GM23338 (cell line): ENCODE measurements at regions not wholly inside any gene's neighbourhood (a gene's known extent, or its start where the extent isn't known, plus 50 kb on each side); places are given as distances from the start of the nearest gene placed in this dataset.

Experiments
- ATAC-seq: fragments of 200-7000 bp; cut with Tn5 transposase; 3 replicates; pipeline ENCODE4 v1.9.1; 2020
- DNase-seq: peaks from one replicate; pipeline ENCODE4 v3.0.0-alpha.2; 2015; ENCODE audit warnings: low spot score
- H2AFZ ChIP-seq: fragments of 200-600 bp; sonication (generic); 2 replicates; pipeline ENCODE4 v1.8.0; 2016; ENCODE audit warnings: antibody characterized with exemption, mild to moderate bottlenecking, moderate library complexity
- H3F3A ChIP-seq: fragments of 200-600 bp; sonication (generic); replicated peaks from 2 replicates; pipeline ENCODE4 v1.8.0; 2017; ENCODE audit warnings: antibody characterized with exemption, mixed run types, low read depth
- H3K27ac ChIP-seq: fragments of 200-600 bp; sonication (generic); 2 replicates; pipeline ENCODE4 v1.6.1; 2016; ENCODE audit warnings: low read depth
- H3K27me3 ChIP-seq: fragments of 200-600 bp; sonication (generic); 2 replicates; pipeline ENCODE4 v1.8.0; 2016; ENCODE audit warnings: mild to moderate bottlenecking, mixed run types, moderate library complexity; ENCODE audit not compliant: insufficient read depth
- H3K36me3 ChIP-seq: fragments of 200-600 bp; sonication (generic); 2 replicates; pipeline ENCODE4 v1.8.0; 2016; ENCODE audit warnings: mild to moderate bottlenecking; ENCODE audit not compliant: insufficient read depth
- H3K4me1 ChIP-seq: fragments of 200-600 bp; sonication (generic); 2 replicates; pipeline ENCODE4 v1.8.0; 2016; ENCODE audit warnings: mild to moderate bottlenecking, moderate library complexity; ENCODE audit not compliant: insufficient read depth
- H3K4me2 ChIP-seq: fragments of 200-600 bp; sonication (generic); 2 replicates; pipeline ENCODE4 v1.7.1; 2017; ENCODE audit warnings: mixed run types
- H3K4me3 ChIP-seq: fragments of 200-600 bp; sonication (generic); 2 replicates; pipeline ENCODE4 v1.6.1; 2016; ENCODE audit warnings: mixed run types
- H3K79me2 ChIP-seq: fragments of 200-600 bp; sonication (generic); replicated peaks from 2 replicates; pipeline ENCODE4 v1.8.0; 2017; ENCODE audit warnings: mild to moderate bottlenecking; ENCODE audit not compliant: insufficient read depth
- H3K9me2 ChIP-seq: fragments of 200-600 bp; sonication (generic); 2 replicates; pipeline ENCODE4 v1.8.0; 2017; ENCODE audit not compliant: insufficient read depth
- H4K20me1 ChIP-seq: fragments of 200-600 bp; sonication (generic); replicated peaks from 2 replicates; pipeline ENCODE4 v1.8.0; 2017; ENCODE audit warnings: mild to moderate bottlenecking; ENCODE audit not compliant: insufficient read depth
- H3K27ac Mint-ChIP-seq: 2 replicates; pipeline ENCODE4 v1.8.0; 2020; ENCODE audit warnings: inconsistent platforms, mild to moderate bottlenecking, moderate library complexity, mixed read lengths
- H3K27me3 Mint-ChIP-seq: 3 replicates; pipeline ENCODE4 v1.8.0; 2022; ENCODE audit warnings: low read depth, mild to moderate bottlenecking, moderate library complexity, mixed read lengths, inconsistent platforms; ENCODE audit not compliant: insufficient read depth, poor library complexity
- H3K36me3 Mint-ChIP-seq: 3 replicates; pipeline ENCODE4 v1.8.0; 2021; ENCODE audit warnings: low read depth, mild to moderate bottlenecking, inconsistent platforms, moderate library complexity, mixed read lengths
- H3K4me1 Mint-ChIP-seq: 3 replicates; pipeline ENCODE4 v1.8.0; 2020; ENCODE audit warnings: mild to moderate bottlenecking, inconsistent platforms, mixed read lengths
- H3K4me3 Mint-ChIP-seq: 3 replicates; pipeline ENCODE4 v1.8.0; 2021; ENCODE audit warnings: moderate library complexity, mild to moderate bottlenecking, inconsistent platforms, mixed read lengths
- H3K9me3 Mint-ChIP-seq: 3 replicates; pipeline ENCODE4 v1.8.0; 2020; ENCODE audit warnings: moderate library complexity, mild to moderate bottlenecking, inconsistent platforms, mixed read lengths
- CREB1 ChIP-seq: fragments of 250-450 bp; sonication (Bioruptor Pico); IDR thresholded peaks from 2 replicates; pipeline ENCODE4 v1.5.0; 2020; ENCODE audit warnings: low read depth, mild to moderate bottlenecking, moderate library complexity
- CTCF ChIP-seq, 2 experiments: fragments of 200-600 bp in 1 of 2; sonication (generic) in 1 of 2; conservative IDR thresholded peaks; 2 replicates each; pipeline versions ENCODE4 v1.5.1 to v1.6.1; 2016 to 2017; ENCODE audit warnings: antibody characterized with exemption in 2 of 2, low read depth in 2 of 2, mild to moderate bottlenecking in 2 of 2, moderate library complexity in 1 of 2
- ETS1 ChIP-seq: IDR thresholded peaks from 2 replicates; pipeline ENCODE4 v1.6.1; 2016; ENCODE audit warnings: antibody characterized with exemption
- EZH2 ChIP-seq: fragments of 200-600 bp; sonication (generic); IDR thresholded peaks from one replicate; pipeline ENCODE4 v1.8.0; 2017; ENCODE audit warnings: antibody characterized with exemption, mild to moderate bottlenecking, low read depth; ENCODE audit not compliant: unreplicated experiment
- EZH2phosphoT487 ChIP-seq: fragments of 200-600 bp; sonication (generic); IDR thresholded peaks from one replicate; pipeline ENCODE4 v1.8.1; 2018; ENCODE audit warnings: antibody characterized with exemption; ENCODE audit not compliant: unreplicated experiment
- JUNB ChIP-seq: IDR thresholded peaks from one replicate; pipeline ENCODE4 v1.6.1; 2016; ENCODE audit warnings: antibody characterized with exemption; ENCODE audit not compliant: unreplicated experiment
- NANOG ChIP-seq: IDR thresholded peaks from 2 replicates; pipeline ENCODE4 v1.6.1; 2016; ENCODE audit warnings: antibody characterized with exemption, borderline replicate concordance
- POLR2AphosphoS5 ChIP-seq: IDR thresholded peaks from 2 replicates; pipeline ENCODE4 v1.6.1; 2016; ENCODE audit warnings: antibody characterized with exemption, low read depth
- REST ChIP-seq: IDR thresholded peaks from one replicate; pipeline ENCODE4 v1.6.1; 2018; ENCODE audit warnings: antibody characterized with exemption; ENCODE audit not compliant: unreplicated experiment
- STAT1 ChIP-seq: IDR thresholded peaks from one replicate; pipeline ENCODE4 v1.6.1; 2016; ENCODE audit warnings: antibody characterized with exemption; ENCODE audit not compliant: unreplicated experiment
- ZNF114 ChIP-seq: fragments of 250-450 bp; sonication (Bioruptor Pico); IDR thresholded peaks from 2 replicates; pipeline ENCODE4 v1.5.0; 2020; ENCODE audit warnings: mild to moderate bottlenecking, moderate library complexity
- ZNF331 ChIP-seq: fragments of 250-450 bp; sonication (Bioruptor Pico); IDR thresholded peaks from 2 replicates; pipeline ENCODE4 v1.5.0; 2020; ENCODE audit warnings: low read depth, mild to moderate bottlenecking, moderate library complexity
- TF ChIP-seq, protein P1 (sequence below): fragments of 250-450 bp; sonication (Bioruptor Pico); IDR thresholded peaks from 2 replicates; pipeline ENCODE4 v1.5.0; 2020; ENCODE audit warnings: mild to moderate bottlenecking, moderate library complexity

- no peaks in the 10 kb centered on the region for H3K27me3 Mint-ChIP-seq
- ATAC-seq, result no peak
- no peaks in the 10 kb centered on the region for H3K79me2 ChIP-seq
- peaks cover 31% of the 10 kb centered on the region for H3K9me3 Mint-ChIP-seq
- H3F3A ChIP-seq, result no peaks in the 10 kb centered on the region
- no peaks in the 10 kb centered on the region for H3K4me1 ChIP-seq
- H2AFZ ChIP-seq, result no peak overlapping the region
- no peak for DNase-seq
- no peak overlapping the region for H3K27ac ChIP-seq
- H3K4me2 ChIP-seq, result no peak overlapping the region
- H3K27ac Mint-ChIP-seq, result no peak overlapping the region
- no peaks in the 10 kb centered on the region for H3K9me2 ChIP-seq
- H3K4me3 Mint-ChIP-seq, result no peak overlapping the region
- H3K27me3 ChIP-seq, result no peaks in the 10 kb centered on the region
- H3K36me3 ChIP-seq, result peaks cover 9% of the 10 kb centered on the region
- no peak overlapping the region for H3K4me3 ChIP-seq
- no peaks in the 10 kb centered on the region for H3K4me1 Mint-ChIP-seq
- TF ChIP-seq JUNB (no peak), ZNF114 (CRISPR knock-in tag) (no peak), ETS1 (no peak), EZH2 (no peak), REST (no peak), CTCF (conservative IDR thresholded peaks at IDR 0.05; ENCODE audit: low read depth in 2 of 2) (no peak), EZH2phosphoT487 (no peak), ZNF331 (CRISPR knock-in tag) (no peak), NANOG (no peak), STAT1 (no peak), POLR2AphosphoS5 (no peak), CREB1 (CRISPR knock-in tag) (no peak)
- TF ChIP-seq, protein P1, sequence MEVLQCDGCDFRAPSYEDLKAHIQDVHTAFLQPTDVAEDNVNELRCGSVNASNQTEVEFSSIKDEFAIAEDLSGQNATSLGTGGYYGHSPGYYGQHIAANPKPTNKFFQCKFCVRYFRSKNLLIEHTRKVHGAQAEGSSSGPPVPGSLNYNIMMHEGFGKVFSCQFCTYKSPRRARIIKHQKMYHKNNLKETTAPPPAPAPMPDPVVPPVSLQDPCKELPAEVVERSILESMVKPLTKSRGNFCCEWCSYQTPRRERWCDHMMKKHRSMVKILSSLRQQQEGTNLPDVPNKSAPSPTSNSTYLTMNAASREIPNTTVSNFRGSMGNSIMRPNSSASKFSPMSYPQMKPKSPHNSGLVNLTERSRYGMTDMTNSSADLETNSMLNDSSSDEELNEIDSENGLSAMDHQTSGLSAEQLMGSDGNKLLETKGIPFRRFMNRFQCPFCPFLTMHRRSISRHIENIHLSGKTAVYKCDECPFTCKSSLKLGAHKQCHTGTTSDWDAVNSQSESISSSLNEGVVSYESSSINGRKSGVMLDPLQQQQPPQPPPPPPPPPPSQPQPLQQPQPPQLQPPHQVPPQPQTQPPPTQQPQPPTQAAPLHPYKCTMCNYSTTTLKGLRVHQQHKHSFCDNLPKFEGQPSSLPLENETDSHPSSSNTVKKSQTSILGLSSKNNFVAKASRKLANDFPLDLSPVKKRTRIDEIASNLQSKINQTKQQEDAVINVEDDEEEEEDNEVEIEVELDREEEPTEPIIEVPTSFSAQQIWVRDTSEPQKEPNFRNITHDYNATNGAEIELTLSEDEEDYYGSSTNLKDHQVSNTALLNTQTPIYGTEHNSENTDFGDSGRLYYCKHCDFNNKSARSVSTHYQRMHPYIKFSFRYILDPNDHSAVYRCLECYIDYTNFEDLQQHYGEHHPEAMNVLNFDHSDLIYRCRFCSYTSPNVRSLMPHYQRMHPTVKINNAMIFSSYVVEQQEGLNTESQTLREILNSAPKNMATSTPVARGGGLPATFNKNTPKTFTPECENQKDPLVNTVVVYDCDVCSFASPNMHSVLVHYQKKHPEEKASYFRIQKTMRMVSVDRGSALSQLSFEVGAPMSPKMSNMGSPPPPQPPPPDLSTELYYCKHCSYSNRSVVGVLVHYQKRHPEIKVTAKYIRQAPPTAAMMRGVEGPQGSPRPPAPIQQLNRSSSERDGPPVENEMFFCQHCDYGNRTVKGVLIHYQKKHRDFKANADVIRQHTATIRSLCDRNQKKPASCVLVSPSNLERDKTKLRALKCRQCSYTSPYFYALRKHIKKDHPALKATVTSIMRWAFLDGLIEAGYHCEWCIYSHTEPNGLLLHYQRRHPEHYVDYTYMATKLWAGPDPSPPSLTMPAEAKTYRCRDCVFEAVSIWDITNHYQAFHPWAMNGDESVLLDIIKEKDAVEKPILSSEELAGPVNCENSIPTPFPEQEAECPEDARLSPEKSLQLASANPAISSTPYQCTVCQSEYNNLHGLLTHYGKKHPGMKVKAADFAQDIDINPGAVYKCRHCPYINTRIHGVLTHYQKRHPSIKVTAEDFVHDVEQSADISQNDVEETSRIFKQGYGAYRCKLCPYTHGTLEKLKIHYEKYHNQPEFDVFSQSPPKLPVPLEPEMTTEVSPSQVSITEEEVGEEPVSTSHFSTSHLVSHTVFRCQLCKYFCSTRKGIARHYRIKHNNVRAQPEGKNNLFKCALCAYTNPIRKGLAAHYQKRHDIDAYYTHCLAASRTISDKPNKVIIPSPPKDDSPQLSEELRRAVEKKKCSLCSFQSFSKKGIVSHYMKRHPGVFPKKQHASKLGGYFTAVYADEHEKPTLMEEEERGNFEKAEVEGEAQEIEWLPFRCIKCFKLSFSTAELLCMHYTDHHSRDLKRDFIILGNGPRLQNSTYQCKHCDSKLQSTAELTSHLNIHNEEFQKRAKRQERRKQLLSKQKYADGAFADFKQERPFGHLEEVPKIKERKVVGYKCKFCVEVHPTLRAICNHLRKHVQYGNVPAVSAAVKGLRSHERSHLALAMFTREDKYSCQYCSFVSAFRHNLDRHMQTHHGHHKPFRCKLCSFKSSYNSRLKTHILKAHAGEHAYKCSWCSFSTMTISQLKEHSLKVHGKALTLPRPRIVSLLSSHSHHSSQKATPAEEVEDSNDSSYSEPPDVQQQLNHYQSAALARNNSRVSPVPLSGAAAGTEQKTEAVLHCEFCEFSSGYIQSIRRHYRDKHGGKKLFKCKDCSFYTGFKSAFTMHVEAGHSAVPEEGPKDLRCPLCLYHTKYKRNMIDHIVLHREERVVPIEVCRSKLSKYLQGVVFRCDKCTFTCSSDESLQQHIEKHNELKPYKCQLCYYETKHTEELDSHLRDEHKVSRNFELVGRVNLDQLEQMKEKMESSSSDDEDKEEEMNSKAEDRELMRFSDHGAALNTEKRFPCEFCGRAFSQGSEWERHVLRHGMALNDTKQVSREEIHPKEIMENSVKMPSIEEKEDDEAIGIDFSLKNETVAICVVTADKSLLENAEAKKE (CRISPR knock-in tag), result no peak
- H3K36me3 Mint-ChIP-seq, result peaks cover 18% of the 10 kb centered on the region
- no peaks in the 10 kb centered on the region for H4K20me1 ChIP-seq
Observed at GRCh38 chr2:173596244-173596643, 241.6 kb downstream of the CDCA7 start.
